NCI-H1436 (cell line): ENCODE measurements at regions not wholly inside any gene's neighbourhood (a gene's known extent, or its start where the extent isn't known, plus 50 kb on each side); places are given as distances from the start of the nearest gene placed in this dataset.
"Not testable (repeated sequence)": the region's sequence is repeated elsewhere in the genome, so short reads cannot be mapped to it uniquely, and the experiment has no call there.

Experiments
- DNase-seq: peaks from one replicate; lab custom pipeline; 2025; lab: John Stamatoyannopoulos, UW

- no peak for DNase-seq
These were observed 488.5 kb upstream of the MAP3K7 start for GRCh38 chr6:91075244-91075976.

GRCh38 chr6:91063362-91063761 lies 476.5 kb upstream of the MAP3K7 start:
- DNase-seq, result no peak

GRCh38 chr6:91057689-91058088 lies 470.8 kb upstream of the MAP3K7 start:
- no peak for DNase-seq

DNA sequence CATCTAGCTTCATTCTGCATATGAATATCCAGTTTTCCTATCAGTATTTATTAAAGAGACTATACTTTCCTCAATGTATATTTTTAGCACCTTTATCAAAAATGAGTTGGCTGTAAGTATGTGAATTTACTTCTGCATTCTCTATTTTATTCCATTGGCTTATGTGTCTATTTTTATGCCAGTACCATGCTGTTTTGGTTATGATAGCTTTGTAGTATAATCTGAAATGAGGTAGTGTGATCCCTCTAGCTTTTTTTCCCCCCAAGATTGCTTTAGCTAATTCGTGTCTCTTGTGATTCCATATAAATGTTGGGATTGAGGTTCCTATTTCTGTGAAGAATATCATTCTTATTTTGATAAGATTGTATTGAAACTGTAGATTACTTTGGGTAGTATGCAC lies 469.1 kb upstream of the MAP3K7 start:
- no peak for DNase-seq

DNA sequence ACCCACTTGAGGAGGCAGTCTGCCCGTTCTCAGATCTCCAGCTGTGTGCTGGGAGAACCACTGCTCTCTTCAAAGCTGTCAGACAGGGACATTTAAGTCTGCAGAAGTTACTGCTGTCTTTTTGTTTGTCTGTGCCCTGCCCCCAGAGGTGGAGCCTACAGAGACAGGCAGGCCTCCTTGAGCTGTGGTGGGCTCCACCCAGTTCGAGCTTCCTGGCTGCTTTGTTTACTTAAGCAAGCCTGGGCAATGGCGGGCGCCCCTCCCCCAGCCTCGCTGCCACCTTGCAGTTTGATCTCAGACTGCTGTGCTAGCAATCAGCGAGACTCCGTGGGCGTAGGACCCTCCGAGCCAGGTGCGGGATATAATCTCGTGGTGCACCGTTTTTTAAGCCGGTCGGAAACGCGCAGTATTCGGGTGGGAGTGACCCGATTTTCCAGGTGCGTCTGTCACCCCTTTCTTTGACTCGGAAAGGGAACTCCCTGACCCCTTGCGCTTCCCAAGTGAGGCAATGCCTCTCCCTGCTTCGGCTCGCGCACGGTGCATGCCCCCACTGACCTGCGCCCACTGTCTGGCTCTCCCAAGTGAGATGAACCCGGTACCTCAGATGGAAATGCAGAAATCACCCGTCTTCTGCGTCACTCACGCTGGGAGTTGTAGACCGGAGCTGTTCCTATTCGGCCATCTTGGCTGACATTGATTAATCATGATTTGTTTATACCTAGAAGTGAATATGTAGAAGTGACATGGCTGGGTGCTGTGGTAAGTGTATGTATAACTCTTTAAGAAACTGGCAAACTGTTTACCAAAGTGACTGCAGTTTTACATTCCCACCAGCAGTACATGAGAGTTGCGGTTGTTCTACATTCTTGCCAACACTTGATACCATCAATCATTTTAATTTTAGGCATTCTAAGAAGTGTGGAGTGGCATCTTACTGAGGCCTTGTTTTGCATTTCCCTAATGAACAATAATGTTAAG lies 465.9 kb upstream of the MAP3K7 start:
- not testable (repeated sequence) for DNase-seq

GRCh38 chr6:91045161-91045560 lies 458.3 kb upstream of the MAP3K7 start:
- no peak for DNase-seq

- no peak for DNase-seq
These were observed 456.9 kb upstream of the MAP3K7 start for GRCh38 chr6:91043751-91044150.

DNA sequence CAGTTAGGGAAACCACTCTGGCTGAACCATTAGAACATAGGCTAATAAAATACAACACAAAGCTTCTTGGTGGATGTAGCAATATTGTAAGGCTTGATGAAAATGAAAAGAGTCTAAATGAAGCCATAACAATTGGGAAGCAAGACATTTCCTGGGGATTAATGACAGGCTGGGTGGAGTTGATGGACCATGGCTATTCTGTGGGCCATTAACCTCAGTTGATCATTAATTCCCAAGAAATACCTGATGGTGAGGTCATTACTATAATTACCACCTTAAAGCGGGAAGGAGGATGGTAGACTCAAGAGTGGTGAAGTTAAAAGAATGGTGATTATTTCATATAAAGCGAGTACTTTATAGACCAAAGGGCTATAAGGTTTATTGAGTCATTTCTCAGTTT lies 455.8 kb upstream of the MAP3K7 start:
- no peak for DNase-seq

DNA sequence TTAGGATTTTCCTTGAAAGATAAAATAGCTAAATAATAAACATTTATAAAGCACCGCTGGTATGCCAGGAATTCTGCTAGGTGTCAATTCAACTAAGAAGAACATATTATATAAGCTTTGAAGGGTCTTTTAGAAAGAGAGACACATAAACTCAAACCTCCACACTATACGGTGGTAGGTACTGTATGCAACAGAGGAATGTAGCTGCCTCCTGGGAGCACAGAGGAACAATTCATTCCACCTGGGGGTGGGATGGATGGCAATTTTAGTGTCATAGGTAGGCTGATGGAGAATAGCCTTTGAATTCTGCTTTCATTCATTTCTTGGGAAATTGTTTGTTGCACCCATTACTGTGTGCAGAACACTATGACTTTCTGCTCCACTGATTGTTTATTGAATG lies 447.1 kb upstream of the MAP3K7 start:
- DNase-seq, result no peak

GRCh38 chr6:91031581-91031980 lies 444.7 kb upstream of the MAP3K7 start:
- DNase-seq, result no peak

GRCh38 chr6:91029211-91029610 lies 442.3 kb upstream of the MAP3K7 start:
- no peak for DNase-seq

- no peak for DNase-seq
These were observed 436.7 kb upstream of the MAP3K7 start for GRCh38 chr6:91023529-91023928.

DNA sequence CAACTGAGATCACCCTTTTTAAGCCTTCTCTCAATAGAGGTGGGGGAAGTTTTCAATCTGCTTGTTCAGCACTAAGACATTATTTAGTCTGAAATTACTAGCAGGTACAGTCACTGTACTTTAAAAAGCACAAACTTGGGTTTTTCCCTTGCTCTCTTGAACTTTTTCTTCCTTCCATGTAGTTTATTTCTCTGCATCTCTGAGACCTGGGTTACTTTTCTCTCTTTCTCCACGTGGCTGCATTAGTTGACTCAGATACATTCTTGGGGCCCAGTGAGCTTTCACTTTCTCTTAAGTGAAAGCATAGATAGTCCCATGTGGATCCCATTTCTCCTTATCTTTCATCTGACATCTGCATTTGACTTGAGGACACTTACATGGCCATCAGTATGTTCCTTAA lies 433.9 kb upstream of the MAP3K7 start:
- no peak for DNase-seq

DNA sequence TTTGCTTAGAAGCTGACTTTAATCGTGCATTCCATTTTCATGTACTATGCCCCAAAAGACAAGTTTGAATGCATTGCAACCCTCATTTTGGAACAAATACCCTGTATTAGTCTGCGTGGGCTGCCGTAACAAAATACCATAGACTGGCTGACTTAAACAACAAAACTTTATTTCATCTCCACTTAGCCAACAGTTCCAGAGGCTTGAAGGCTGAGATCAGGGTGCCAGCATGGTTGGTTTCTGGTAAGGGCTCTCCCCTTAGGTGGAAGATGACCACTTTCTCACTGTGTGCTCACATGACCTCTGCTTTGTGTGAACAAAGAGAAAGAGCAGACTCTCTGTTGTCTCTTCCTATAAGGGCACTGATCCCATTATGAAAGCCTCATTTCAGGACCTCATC lies 431.7 kb upstream of the MAP3K7 start:
- no peak for DNase-seq

DNA sequence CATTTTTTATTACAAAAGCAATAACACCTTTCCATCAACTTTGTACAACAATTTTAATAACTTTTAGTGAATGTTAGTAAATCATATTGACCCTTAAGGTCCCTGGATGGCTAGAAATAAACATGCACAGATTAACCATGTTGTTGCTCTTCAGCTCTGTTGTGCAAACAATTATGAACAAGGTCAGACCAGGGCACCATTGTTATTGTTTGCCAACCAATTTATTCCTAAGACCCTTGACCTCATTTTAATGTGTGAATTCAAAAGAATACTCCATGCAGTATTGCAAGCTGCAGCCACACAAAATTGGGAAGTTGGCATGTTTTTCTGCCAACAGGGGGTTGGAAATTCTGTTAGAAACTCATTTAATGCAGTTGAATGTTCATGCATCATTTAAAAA lies 426.6 kb upstream of the MAP3K7 start:
- no peak for DNase-seq

DNA sequence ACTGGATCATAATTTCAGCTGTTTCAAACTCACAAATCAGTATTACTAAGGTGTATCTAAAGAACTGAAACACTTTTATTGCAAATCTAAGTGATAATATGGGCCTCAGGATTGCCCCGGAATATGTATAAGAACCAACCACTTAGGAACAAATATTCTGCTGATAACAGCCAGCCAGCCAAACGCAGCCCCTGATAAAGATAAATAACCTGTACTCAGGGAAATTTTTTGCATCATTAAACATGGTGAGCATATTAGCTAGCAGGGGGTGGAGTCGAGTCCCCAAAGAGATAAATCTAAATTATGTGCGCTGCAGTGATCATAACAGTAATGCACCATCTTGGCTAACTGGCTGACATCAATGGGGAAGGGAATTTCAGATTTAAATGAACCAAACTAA lies 410.2 kb upstream of the MAP3K7 start:
- no peak for DNase-seq

DNA sequence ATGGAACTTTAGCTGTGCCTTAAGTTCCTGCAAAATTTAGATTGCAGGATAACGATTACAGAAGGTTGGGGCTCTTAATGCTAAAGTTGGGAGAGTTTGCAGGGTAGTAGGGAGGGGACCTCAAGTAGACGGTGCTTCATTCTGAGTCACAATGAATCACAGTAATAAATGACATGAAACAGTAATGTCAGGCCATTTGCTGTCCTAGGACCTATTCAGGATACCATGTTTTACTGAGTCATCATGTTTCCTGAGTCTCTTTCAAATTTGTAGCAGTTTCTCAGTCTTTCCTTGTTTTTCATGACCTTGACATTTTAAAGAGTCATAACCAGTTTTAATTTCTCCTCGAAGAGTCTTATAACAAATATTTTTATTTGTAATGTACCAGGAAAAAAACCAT lies 406.9 kb upstream of the MAP3K7 start:
- DNase-seq, result no peak

DNA sequence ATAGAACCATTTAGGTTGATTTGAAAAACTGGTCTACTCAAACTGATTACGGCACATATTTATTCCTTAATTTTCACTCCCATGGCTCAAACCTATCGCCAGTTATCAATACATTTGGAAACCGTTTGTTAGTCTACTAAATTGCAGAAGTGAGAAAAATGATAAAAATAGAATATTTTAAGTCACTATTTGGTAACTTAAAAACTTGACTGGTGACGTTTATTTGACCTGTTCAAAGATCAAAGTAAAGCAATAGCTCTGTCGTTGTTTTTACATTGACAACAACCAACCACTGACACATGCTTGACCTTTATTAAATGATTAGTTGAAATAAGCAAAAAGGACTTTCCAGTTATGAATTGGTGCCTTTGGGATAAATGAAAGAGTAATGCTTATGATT lies 402.9 kb upstream of the MAP3K7 start:
- no peak for DNase-seq

GRCh38 chr6:90984066-90984465 lies 397.2 kb upstream of the MAP3K7 start:
- no peak for DNase-seq

DNA sequence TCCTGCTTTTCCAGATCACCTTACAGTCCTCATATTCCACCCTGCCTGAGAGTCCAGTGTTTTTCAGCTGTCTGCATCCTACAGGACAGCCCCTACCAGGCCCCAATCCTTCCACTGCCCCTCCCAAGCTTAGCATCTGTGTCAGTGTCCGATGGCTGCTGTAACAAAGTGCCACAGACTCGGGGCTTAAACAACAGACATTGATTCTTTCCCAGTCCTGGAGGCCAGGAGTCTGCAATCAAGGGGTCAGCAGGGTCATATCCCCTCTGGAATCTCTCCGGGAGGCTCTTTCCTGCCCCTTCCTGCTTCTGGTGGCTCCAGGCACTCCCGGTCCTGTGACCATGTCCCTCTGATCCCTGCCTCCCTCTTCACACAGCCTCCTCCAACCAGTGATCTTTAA lies 396.6 kb upstream of the MAP3K7 start:
- no peak for DNase-seq

GRCh38 chr6:90982581-90982980 lies 395.7 kb upstream of the MAP3K7 start:
- DNase-seq, result no peak

- DNase-seq, result no peak
These were observed 395.2 kb upstream of the MAP3K7 start for GRCh38 chr6:90982051-90982450.

DNA sequence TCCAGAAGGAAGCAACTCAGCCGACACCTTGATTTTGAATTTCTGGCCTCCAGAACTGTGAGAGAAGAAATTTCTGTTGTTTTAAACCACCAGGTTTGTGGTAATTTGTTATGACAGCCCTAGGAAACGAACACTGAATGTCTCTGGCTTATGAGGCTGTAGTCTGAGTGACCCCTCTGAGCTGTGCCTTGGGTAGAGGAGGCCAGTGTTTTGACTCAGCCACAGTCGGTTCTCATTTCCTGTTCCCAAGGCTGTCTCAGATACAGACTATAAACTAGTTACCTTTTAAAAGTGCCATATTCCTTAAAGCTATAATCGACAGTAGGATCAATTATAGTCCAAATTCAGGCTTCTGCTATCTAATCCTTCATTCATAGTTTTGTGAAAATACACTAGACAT lies 391.2 kb upstream of the MAP3K7 start:
- no peak for DNase-seq
